ENCODE measurements at regions not wholly inside any gene's neighbourhood (a gene's known extent, or its start where the extent isn't known, plus 50 kb on each side); places are given as distances from the start of the nearest gene placed in this dataset.

GRCh38 chr1:195754874-195755273 is 853.4 kb downstream of the KCNT2 start:
- no peak for TF ChIP-seq EZH2 (IDR thresholded peaks at IDR 0.05; ENCODE audit: borderline replicate concordance, low read length)
- no peak for TF ChIP-seq CTCF (IDR thresholded peaks at IDR 0.05; ENCODE audit: low read length)
